Loucy (cell line): ENCODE measurements at regions not wholly inside any gene's neighbourhood (a gene's known extent, or its start where the extent isn't known, plus 50 kb on each side); places are given as distances from the start of the nearest gene placed in this dataset.

Source experiments
- H2AFZ ChIP-seq: fragments of 200-600 bp; sonication (generic); 2 replicates; pipeline ENCODE4 v1.6.0; 2016; ENCODE audit warnings: antibody characterized with exemption, mild to moderate bottlenecking, low read length, moderate library complexity
- H3F3A ChIP-seq: fragments of 200-600 bp; 2 replicates; pipeline ENCODE4 v1.6.0; 2016; ENCODE audit warnings: antibody characterized with exemption, low read depth, mild to moderate bottlenecking
- H3K27me3 ChIP-seq: fragments of 200-600 bp; sonication (generic); 2 replicates; pipeline ENCODE4 v1.6.1; 2014; ENCODE audit warnings: low read length, mild to moderate bottlenecking; ENCODE audit not compliant: insufficient read depth, poor library complexity, severe bottlenecking
- H3K36me3 ChIP-seq: fragments of 200-600 bp; sonication (generic); 2 replicates; pipeline ENCODE4 v1.6.1; 2016; ENCODE audit warnings: low read length; ENCODE audit not compliant: insufficient read depth
- H3K4me1 ChIP-seq: fragments of 200-600 bp; sonication (generic); 2 replicates; pipeline ENCODE4 v1.5.1; 2014; ENCODE audit warnings: low read length, mild to moderate bottlenecking; ENCODE audit not compliant: insufficient read depth, poor library complexity, severe bottlenecking
- H3K4me2 ChIP-seq: fragments of 200-600 bp; sonication (generic); 2 replicates; pipeline ENCODE4 v1.6.0; 2014; ENCODE audit warnings: antibody characterized with exemption, low read length, low read depth, mild to moderate bottlenecking; ENCODE audit not compliant: poor library complexity, severe bottlenecking
- H3K4me3 ChIP-seq: fragments of 200-600 bp; sonication (generic); 2 replicates; pipeline ENCODE4 v1.5.1; 2014; ENCODE audit warnings: low read length, mild to moderate bottlenecking, mixed read lengths; ENCODE audit not compliant: poor library complexity, severe bottlenecking
- H3K79me2 ChIP-seq: fragments of 200-600 bp; sonication (generic); 2 replicates; pipeline ENCODE4 v1.6.1; 2014; ENCODE audit warnings: low read length; ENCODE audit not compliant: insufficient read depth
- H3K9ac ChIP-seq: fragments of 200-600 bp; sonication (generic); 2 replicates; pipeline ENCODE4 v1.6.0; 2014; ENCODE audit warnings: mild to moderate bottlenecking, low read depth, low read length, moderate library complexity; ENCODE audit not compliant: poor library complexity, severe bottlenecking
- H3K9me2 ChIP-seq: fragments of 200-600 bp; sonication (generic); replicated peaks from 2 replicates; pipeline ENCODE4 v1.6.1; 2016; ENCODE audit warnings: low read depth, low read length, mixed read lengths
- H3K9me3 ChIP-seq: fragments of 200-600 bp; sonication (generic); 2 replicates; pipeline ENCODE4 v1.6.1; 2014; ENCODE audit warnings: mild to moderate bottlenecking, antibody characterized with exemption, low read length, low read depth; ENCODE audit not compliant: insufficient read depth
- H4K20me1 ChIP-seq: fragments of 200-600 bp; sonication (generic); 2 replicates; pipeline ENCODE4 v1.6.0; 2014; ENCODE audit warnings: antibody characterized with exemption, low read length, mild to moderate bottlenecking; ENCODE audit not compliant: insufficient read depth, poor library complexity, severe bottlenecking
- EZH2phosphoT487 ChIP-seq: fragments of 200-600 bp; IDR thresholded peaks from 2 replicates; pipeline ENCODE4 v1.6.1; 2018; ENCODE audit warnings: antibody characterized with exemption, mild to moderate bottlenecking, moderate library complexity, borderline replicate concordance
- TF ChIP-seq, protein P1 (sequence below): fragments of 200-600 bp; sonication (generic); conservative IDR thresholded peaks from 2 replicates; pipeline ENCODE4 v1.5.1; 2014; ENCODE audit warnings: mild to moderate bottlenecking, antibody characterized with exemption, low read length

- Histone ChIP-seq H3K9ac (no peak overlapping the region), H3K4me2 (no peak overlapping the region), H4K20me1 (no peaks in the 10 kb centered on the region), H3K36me3 (no peaks in the 10 kb centered on the region), H3K4me1 (no peaks in the 10 kb centered on the region), H3K9me2 (no peaks in the 10 kb centered on the region), H3K79me2 (no peaks in the 10 kb centered on the region), H3K27me3 (no peaks in the 10 kb centered on the region), H2AFZ (no peak overlapping the region), H3F3A (no peaks in the 10 kb centered on the region), H3K4me3 (no peak overlapping the region), H3K9me3 (no peaks in the 10 kb centered on the region)
- no peak for TF ChIP-seq EZH2phosphoT487
- TF ChIP-seq, protein P1, sequence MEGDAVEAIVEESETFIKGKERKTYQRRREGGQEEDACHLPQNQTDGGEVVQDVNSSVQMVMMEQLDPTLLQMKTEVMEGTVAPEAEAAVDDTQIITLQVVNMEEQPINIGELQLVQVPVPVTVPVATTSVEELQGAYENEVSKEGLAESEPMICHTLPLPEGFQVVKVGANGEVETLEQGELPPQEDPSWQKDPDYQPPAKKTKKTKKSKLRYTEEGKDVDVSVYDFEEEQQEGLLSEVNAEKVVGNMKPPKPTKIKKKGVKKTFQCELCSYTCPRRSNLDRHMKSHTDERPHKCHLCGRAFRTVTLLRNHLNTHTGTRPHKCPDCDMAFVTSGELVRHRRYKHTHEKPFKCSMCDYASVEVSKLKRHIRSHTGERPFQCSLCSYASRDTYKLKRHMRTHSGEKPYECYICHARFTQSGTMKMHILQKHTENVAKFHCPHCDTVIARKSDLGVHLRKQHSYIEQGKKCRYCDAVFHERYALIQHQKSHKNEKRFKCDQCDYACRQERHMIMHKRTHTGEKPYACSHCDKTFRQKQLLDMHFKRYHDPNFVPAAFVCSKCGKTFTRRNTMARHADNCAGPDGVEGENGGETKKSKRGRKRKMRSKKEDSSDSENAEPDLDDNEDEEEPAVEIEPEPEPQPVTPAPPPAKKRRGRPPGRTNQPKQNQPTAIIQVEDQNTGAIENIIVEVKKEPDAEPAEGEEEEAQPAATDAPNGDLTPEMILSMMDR, result no peak
Measured at GRCh38 chr12:67758119-67758518, 109.6 kb downstream of the DYRK2 start.

- H3K4me1 ChIP-seq, result no peaks in the 10 kb centered on the region
- no peaks in the 10 kb centered on the region for H3K27me3 ChIP-seq
- no peak overlapping the region for H2AFZ ChIP-seq
Measured at GRCh38 chr12:67758521-67758920, 110.0 kb downstream of the DYRK2 start.

DNA sequence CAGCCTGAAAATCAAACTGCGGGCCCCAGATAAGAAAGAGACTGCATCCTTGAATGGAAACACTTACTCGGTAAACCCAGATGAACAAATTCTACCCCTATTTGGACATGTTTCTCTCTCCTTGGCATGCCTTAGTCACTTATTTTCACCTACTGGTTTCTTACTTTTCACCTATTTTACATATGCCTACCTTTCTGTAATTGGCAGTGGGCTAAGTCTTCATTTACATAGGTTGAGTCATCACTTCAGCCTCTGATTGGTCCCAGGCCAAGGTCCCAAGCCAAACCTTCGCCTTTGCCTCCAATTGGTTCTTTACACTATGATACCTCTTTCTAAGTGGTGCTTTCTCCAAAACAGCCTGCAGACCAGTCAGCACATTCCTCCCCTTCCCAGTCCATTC is 111.3 kb downstream of the DYRK2 start:
- Histone ChIP-seq H3K4me2 (no peak overlapping the region), H4K20me1 (no peaks in the 10 kb centered on the region), H3K9me2 (no peaks in the 10 kb centered on the region), H3K4me3 (no peak overlapping the region), H3K9me3 (no peaks in the 10 kb centered on the region), H2AFZ (no peak overlapping the region), H3K79me2 (no peaks in the 10 kb centered on the region), H3K9ac (no peak overlapping the region), H3K27me3 (no peaks in the 10 kb centered on the region), H3K4me1 (no peaks in the 10 kb centered on the region), H3K36me3 (no peaks in the 10 kb centered on the region), H3F3A (no peaks in the 10 kb centered on the region)
- no peak for TF ChIP-seq EZH2phosphoT487
- TF ChIP-seq, protein P1, result no peak

More at GRCh38 chr12:67758521-67758920, 110.0 kb downstream of the DYRK2 start:
- Histone ChIP-seq H3K36me3 (no peaks in the 10 kb centered on the region), H3K9ac (no peak overlapping the region), H3F3A (no peaks in the 10 kb centered on the region), H4K20me1 (no peaks in the 10 kb centered on the region), H3K9me3 (no peaks in the 10 kb centered on the region), H3K79me2 (no peaks in the 10 kb centered on the region), H3K4me2 (no peak overlapping the region), H3K9me2 (no peaks in the 10 kb centered on the region), H3K4me3 (no peak overlapping the region)
- no peak for TF ChIP-seq EZH2phosphoT487
- TF ChIP-seq, protein P1, result no peak
